ACHN (cell line): ENCODE measurements at regions not wholly inside any gene's neighbourhood (a gene's known extent, or its start where the extent isn't known, plus 50 kb on each side); places are given as distances from the start of the nearest gene placed in this dataset.

ENCODE experiments used
- DNase-seq: peaks from one replicate; pipeline ENCODE4 v3.0.0-alpha.2; 2015
- in situ Hi-C: cut with HindIII; loops from 2 replicates; pipeline ENCODE4 v1.10.0; 2017; ENCODE audit warnings: low sequenced_read_pairs, low pct_ligation_motif_present, low pct_unique_long_range_greater_than_20kb

- no peak for DNase-seq
- in situ Hi-C loops: no loop called here
Measured at GRCh38 chr1:38142606-38143005, 96.0 kb upstream of the POU3F1 start.

- in situ Hi-C loops: no loop called here
- DNase-seq: no peak
Measured at GRCh38 chr1:38141483-38141882, 94.9 kb upstream of the POU3F1 start.

- DNase-seq: no peak
Measured at GRCh38 chr1:38139738-38140487, 93.3 kb upstream of the POU3F1 start.

GRCh38 chr1:38138498-38139233 lies 92.1 kb upstream of the POU3F1 start:
- DNase-seq: peak; percentile 97
- in situ Hi-C loops: no loop called here

More at GRCh38 chr1:38139738-38140487, 93.3 kb upstream of the POU3F1 start:
- in situ Hi-C loops: no loop called here

DNA sequence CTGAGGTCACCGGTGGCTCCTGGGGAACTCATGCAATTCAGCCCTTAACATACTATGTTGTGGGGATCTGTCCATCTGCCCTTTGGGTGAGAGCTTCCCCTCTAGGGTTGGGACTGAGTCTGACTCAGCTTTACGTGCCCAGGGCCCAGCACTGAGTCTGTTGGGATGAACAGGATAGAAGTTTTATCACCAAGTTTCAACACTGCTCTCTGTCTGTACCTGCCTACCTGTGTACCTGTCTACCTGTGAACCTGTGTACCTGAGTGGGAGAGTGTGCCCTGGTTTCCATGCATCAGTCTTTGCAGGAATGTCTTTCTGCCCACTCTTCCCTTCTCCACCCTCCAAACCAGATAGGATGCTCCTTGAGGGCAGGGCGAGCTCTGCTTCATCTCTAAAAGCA lies 90.6 kb upstream of the POU3F1 start:
- DNase-seq: no peak
- in situ Hi-C loops: no loop called here

- no peak for DNase-seq
- in situ Hi-C loops: no loop called here
Measured at GRCh38 chr1:38135625-38136414, 89.2 kb upstream of the POU3F1 start.

DNA sequence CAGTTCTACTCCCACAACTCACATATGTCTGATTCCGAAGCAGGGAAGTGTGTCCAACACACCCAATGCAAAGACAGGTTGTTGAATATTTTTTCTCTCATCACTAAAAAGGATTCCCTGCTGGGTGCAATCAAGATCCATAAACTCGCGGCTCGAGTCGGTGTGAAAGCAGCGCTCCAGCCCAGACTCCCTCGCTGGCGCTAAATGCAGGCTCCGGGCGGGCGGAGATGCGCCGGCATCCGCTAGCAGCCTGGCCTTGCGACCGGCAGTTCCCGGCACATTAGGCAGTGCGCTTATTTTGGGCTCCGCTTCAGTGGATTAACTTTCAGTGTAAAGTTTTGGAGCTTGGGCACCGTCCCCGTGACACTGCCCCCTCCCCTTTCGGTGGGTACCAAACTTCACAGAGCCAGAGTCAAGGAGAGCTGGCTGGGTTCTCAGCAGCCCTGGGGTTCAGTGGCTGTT lies 87.7 kb upstream of the POU3F1 start:
- no peak for DNase-seq
- in situ Hi-C loops: no loop called here

- in situ Hi-C loops: no loop called here
- DNase-seq: no peak
Measured at GRCh38 chr1:38133756-38134155, 87.2 kb upstream of the POU3F1 start.

DNA sequence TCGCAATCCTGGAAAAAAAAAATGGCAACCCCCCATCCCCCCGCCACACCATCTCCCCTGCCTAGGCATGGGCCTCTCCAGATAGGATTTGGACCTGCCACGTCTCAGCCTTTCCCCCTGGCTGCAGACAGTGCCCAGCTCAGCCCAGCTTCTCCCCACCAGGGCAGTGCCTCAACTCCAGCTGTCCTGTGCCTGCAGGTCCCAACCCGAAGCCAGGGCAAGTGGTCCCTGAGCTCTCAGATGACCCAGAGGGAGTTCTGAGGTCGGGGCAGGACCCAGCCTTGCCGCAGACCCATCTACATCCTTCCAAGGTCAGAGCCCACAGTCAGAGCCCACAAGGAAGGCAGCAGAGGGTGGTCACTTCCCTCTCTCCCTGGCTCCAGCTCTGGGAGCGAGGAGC lies 86.7 kb upstream of the POU3F1 start:
- no peak for DNase-seq
- in situ Hi-C loops: no loop called here

DNA sequence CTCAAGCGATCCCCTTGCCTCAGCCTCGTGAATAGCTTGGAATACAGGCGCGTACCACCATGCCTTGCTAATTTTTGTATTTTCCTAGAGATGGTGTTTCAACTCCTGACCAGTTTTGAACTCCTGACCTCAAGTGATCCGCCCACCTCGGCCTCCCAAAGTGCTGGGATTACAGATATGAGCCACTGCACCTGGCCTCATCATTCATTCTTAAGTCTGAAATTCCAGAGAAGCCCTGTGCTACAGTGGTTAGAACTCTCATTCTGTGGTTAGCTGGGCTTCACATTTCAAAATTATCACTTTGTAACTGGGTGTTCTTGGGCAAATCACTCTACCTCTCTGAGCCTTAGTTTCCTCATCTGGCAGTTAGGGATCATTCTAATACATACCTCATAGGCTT lies 86.1 kb upstream of the POU3F1 start:
- peak; percentile 35 for DNase-seq
- in situ Hi-C loops: no loop called here

DNA sequence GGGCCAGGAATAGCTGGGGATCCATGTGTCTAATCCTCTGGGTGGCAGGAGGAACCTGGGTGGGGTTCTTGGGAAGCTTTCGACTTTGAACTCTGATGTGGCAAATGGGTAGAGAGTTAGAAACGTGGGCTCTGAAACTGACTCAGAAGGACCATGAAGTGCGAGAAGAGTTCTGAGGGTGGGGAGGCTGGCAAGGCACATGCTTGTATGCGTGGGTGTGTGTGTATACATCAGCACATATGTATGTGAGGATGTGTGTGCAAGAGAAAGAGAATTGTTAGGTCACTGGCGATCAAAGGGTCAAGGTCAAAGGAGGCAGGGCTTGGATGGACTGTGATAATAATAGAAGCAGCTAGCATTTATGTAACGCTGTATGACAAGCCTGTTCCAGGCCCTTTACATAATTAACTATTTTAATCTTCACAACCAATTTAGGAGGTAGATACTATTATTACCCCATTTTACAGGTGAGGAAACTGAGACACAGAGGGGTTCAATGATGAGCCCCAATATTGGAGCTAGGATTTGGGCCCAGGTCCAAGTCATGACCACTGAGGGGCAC lies 84.5 kb upstream of the POU3F1 start:
- no peak for DNase-seq
- in situ Hi-C loops: no loop called here

DNA sequence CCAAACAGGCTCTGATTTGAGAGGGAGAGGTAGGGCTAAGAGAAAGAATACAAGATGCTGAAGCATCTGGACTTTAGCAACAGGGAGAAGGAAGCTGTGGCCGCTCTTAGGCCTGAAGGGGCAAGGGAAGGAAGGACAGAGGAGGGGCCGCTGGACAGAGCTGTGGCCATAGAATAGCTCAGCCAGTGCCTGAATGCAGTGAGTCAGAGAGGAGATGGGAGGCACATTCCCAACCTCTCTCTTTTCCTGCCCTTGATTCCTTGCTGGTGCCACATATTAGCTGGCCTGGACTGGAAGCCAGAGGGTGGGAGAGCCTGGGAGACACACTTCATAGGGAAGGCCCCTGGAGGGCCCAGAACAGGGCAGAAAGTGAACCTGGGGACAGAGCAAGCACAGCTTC lies 83.4 kb upstream of the POU3F1 start:
- DNase-seq: peak; percentile 15

GRCh38 chr1:38129473-38129872 lies 82.9 kb upstream of the POU3F1 start:
- in situ Hi-C loops: no loop called here
- DNase-seq: no peak

More for the DNA sequence above, 83.4 kb upstream of the POU3F1 start:
- in situ Hi-C loops: no loop called here

DNA sequence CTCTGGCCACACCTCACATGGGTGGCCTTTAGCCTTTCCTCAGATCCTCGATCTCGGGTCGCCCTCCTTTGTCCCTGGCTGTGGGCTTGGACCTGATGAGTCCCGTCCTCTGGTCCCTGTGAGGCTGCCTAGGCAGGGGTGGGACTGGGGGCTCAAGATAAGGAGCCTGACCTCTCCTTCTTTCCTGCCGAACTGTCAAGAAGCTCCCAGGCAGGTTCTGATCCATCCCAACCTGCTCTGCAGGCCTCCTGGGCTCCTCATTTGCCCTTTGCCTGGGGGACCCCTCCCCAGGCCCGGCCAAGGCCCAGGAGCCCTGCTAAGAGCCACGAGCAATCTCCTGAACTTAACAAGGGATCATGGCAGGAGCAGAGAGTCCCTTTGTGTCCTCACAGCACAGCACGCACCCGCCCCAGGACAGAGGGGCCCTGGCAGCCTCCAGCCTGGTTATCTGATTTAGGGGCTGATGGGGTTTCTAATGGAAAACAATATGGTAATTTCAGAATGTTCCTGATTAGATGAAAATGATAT lies 82.4 kb upstream of the POU3F1 start:
- DNase-seq: no peak

GRCh38 chr1:38128511-38128910 lies 81.9 kb upstream of the POU3F1 start:
- in situ Hi-C loops: no loop called here
- no peak for DNase-seq

More for the DNA sequence above, 82.4 kb upstream of the POU3F1 start:
- in situ Hi-C loops: no loop called here

DNA sequence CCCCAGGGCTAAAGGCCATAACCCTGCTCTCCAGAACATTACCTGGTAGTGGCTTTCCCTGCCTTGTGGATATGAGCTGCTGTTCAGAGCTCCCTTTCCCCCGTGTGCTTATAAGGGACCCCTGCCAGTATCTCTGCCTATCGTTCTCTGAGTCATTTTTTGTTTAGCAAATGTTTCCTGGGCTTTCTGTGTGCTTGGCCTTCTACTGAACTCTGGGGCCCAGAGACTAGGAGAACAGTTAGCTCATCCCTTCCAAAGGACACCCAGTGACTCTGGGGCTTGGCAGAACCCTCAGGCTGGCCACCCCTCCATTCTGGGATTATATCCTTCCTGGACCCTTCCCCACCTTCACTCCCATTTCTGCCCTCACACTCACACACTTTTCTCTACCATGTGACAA lies 80.8 kb upstream of the POU3F1 start:
- in situ Hi-C loops: no loop called here
- DNase-seq: no peak

- in situ Hi-C loops: no loop called here
- DNase-seq: no peak
Measured at GRCh38 chr1:38126970-38127369, 80.4 kb upstream of the POU3F1 start.

DNA sequence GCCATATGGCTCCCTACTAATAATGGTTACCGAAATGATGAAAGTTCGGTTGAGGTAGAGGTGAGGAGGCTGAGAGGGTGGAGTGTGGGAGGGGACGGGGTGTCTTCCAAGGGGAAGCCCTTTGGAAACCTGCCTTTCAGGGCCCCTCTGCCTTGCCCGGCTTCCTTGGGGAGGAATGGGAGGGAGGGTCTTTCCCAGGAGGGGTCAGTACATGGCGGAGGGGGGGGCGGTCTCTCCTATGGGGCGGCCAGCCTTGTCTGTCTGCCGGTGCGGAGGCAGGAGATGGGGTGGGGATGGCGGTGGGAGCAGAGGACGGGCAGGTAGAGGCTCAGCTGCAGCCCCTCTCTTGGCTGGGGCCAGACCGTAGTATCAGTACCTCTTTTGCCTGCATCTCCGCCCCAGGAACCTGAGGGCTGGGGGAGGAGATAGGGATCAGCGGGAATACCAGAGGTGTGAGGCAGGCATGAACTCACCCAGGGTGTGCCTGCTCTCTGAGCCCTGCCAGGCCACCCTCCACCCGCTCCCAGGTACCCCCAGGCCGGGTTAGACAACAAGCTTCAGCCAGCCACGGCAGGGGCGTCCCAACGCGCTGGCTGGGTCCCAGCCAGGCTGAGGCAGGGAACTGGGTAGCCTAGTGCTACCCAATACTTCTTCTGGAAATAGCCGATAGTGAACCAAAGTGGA lies 79.4 kb upstream of the POU3F1 start:
- in situ Hi-C loops: no loop called here

More for the DNA sequence above, 79.4 kb upstream of the POU3F1 start:
- no peak for DNase-seq
